Osteocyte (in vitro differentiated cells): ENCODE measurements at regions not wholly inside any gene's neighbourhood (a gene's known extent, or its start where the extent isn't known, plus 50 kb on each side); places are given as distances from the start of the nearest gene placed in this dataset.

Source experiments
- DNase-seq: peaks from one replicate; pipeline ENCODE4 v3.0.0; 2021; ENCODE audit warnings: mixed read lengths; ENCODE audit not compliant: unreplicated experiment; ENCODE audit errors: extremely low spot score
- H3K27ac Mint-ChIP-seq: one replicate; pipeline ENCODE4 v1.8.0; 2021; ENCODE audit warnings: mild to moderate bottlenecking, mixed read lengths; ENCODE audit not compliant: unreplicated experiment
- H3K27me3 Mint-ChIP-seq: one replicate; pipeline ENCODE4 v1.8.0; 2021; ENCODE audit warnings: mixed read lengths; ENCODE audit not compliant: unreplicated experiment
- H3K36me3 Mint-ChIP-seq: one replicate; pipeline ENCODE4 v1.8.0; 2021; ENCODE audit warnings: mixed read lengths; ENCODE audit not compliant: unreplicated experiment
- H3K4me1 Mint-ChIP-seq: one replicate; pipeline ENCODE4 v1.8.0; 2021; ENCODE audit warnings: mixed read lengths; ENCODE audit not compliant: unreplicated experiment
- H3K4me3 Mint-ChIP-seq: one replicate; pipeline ENCODE4 v1.8.0; 2021; ENCODE audit warnings: mild to moderate bottlenecking, moderate library complexity, mixed read lengths; ENCODE audit not compliant: unreplicated experiment
- H3K9me3 Mint-ChIP-seq: one replicate; pipeline ENCODE4 v1.8.0; 2021; ENCODE audit warnings: mixed read lengths; ENCODE audit not compliant: unreplicated experiment
- TF ChIP-seq, protein P1 (sequence below): fragments of 200-600 bp; sonication (generic); IDR thresholded peaks from 2 replicates; pipeline ENCODE4 v1.5.0; 2021; ENCODE audit warnings: antibody characterized with exemption, mild to moderate bottlenecking, moderate library complexity

- peaks cover 40% of the 10 kb centered on the region for H3K4me1 Mint-ChIP-seq
- no peaks in the 10 kb centered on the region for H3K36me3 Mint-ChIP-seq
- no peaks in the 10 kb centered on the region for H3K9me3 Mint-ChIP-seq
- no peaks in the 10 kb centered on the region for H3K27me3 Mint-ChIP-seq
- no peak overlapping the region for H3K27ac Mint-ChIP-seq
- H3K4me3 Mint-ChIP-seq: no peak overlapping the region
- no peak for DNase-seq
- TF ChIP-seq, protein P1, sequence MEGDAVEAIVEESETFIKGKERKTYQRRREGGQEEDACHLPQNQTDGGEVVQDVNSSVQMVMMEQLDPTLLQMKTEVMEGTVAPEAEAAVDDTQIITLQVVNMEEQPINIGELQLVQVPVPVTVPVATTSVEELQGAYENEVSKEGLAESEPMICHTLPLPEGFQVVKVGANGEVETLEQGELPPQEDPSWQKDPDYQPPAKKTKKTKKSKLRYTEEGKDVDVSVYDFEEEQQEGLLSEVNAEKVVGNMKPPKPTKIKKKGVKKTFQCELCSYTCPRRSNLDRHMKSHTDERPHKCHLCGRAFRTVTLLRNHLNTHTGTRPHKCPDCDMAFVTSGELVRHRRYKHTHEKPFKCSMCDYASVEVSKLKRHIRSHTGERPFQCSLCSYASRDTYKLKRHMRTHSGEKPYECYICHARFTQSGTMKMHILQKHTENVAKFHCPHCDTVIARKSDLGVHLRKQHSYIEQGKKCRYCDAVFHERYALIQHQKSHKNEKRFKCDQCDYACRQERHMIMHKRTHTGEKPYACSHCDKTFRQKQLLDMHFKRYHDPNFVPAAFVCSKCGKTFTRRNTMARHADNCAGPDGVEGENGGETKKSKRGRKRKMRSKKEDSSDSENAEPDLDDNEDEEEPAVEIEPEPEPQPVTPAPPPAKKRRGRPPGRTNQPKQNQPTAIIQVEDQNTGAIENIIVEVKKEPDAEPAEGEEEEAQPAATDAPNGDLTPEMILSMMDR: no peak
Measured at GRCh38 chr18:52289392-52289791, 50.6 kb upstream of the DCC start.
